GM18858 (cell line): ENCODE measurements at regions not wholly inside any gene's neighbourhood (a gene's known extent, or its start where the extent isn't known, plus 50 kb on each side); places are given as distances from the start of the nearest gene placed in this dataset.

Experiments
- ATAC-seq: cut with Tn5 transposase; IDR thresholded peaks from one replicate; pipeline ENCODE4 v1.9.1; 2021; ENCODE audit not compliant: unreplicated experiment

- ATAC-seq = no peak
Observed at GRCh38 chr2:861655-862354, 88.8 kb upstream of the SNTG2 start.

GRCh38 chr2:860259-860855, 90.3 kb upstream of the SNTG2 start:
- no peak for ATAC-seq

GRCh38 chr2:858646-859045, 92.0 kb upstream of the SNTG2 start:
- no peak for ATAC-seq

GRCh38 chr2:857937-858336, 92.7 kb upstream of the SNTG2 start:
- ATAC-seq = no peak

DNA sequence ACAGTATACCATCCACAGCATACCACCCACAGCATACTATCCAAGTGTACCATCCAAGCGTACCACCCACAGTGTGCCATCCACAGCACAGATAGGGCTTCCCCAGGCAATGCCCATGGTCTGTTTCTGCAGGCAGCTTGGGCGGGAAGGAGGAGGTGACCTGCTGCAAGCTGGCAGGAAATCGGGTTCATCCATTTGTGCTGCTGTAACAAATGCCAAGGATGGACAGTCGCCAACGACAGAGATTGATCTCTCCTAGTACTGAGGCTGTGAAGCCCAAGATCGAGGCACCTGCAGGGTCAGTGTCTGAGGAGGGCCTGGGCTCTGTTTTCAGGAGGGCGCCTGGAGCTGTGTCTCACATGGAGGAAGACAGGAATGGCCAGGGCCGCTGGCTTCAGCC, 93.6 kb upstream of the SNTG2 start:
- ATAC-seq = no peak

DNA sequence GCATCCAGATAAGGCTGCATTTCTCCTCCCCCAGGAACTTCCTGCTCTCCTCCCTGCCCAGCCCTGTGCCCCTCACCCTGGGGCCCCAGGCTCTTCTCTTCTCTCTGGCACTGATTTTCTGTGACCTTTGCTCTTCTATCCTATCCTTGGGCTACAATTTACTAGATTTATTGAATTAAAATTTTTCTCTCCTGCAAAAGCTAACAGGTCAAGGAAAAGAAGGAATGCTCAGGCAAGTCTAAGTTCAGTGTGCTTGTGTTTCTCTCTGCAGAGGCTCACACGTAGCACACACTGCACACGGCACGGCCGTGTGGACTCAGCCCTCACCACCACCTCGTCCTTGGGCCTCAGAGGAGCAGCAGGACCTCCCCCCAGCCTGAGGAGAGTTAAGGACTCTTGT, 94.2 kb upstream of the SNTG2 start:
- ATAC-seq = no peak

- no peak for ATAC-seq
Observed at GRCh38 chr2:856041-856440, 94.6 kb upstream of the SNTG2 start.

DNA sequence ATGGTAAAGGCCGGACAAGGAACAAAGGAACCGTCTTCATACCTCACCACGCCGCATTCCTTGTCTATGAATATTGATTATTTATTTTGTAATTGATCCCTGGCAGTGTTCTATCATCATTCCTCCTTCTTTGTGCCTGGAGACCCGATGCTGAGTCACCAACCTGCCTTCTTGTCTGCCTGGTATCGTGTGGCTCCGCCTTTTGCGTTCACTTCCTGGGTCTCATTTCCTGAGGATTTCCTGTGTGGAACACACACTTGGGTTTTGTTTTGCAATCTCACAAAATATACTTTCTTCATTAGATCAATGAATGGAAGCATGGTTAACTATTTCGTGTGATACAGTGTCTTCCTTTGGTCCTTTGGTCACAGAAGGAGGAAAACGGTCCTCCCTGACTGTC, 95.5 kb upstream of the SNTG2 start:
- ATAC-seq = no peak

DNA sequence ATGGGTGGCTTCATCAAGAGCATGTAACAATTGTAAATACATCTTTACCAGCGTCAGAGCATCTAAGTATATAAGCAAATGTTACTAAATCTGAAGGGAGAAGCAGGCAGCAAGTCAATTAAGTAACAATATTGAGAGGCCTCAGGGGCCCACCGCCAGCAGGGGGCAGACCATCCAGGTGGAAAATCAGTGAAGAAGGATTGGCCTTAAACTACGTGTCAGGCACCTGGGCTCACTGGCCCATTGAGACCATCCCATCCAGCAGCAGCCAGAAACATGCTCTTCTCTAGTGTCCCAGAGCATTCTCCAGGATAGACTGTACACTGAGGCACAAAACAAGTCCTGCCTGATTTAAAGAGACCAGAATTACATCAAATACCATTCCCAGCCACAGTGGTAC, 96.2 kb upstream of the SNTG2 start:
- ATAC-seq = no peak

DNA sequence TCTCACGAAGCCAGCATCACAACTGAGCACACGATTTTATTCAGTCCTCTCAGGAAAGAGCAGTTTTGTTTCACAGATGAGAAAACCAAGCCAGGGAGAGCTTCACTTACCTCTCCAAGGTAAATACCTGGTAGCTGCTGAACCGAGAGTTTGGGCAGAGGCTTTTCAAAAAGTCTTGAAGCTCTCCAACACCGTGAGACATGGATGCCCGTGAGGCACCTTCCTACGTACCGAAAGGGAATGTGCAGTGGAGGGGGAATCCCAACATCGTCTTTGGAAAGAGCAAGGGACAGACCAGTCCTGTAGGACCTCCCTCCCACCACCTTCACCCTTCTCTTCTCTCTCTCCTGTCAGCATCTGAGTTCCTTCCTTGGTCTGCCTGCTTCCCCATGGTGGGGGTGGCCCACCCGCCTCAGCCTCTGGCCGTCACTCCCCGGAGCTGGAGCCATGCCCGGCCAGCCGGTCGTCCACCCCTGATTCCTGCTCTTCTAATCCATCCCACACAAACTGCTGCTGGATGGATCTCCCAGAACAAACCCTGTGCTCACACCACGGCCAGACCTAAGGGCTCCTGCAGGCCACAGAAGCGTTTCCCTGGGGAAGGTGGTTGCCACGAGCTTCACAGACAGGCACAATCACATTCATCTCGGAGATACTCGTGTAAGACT, 97.3 kb upstream of the SNTG2 start:
- no peak for ATAC-seq

DNA sequence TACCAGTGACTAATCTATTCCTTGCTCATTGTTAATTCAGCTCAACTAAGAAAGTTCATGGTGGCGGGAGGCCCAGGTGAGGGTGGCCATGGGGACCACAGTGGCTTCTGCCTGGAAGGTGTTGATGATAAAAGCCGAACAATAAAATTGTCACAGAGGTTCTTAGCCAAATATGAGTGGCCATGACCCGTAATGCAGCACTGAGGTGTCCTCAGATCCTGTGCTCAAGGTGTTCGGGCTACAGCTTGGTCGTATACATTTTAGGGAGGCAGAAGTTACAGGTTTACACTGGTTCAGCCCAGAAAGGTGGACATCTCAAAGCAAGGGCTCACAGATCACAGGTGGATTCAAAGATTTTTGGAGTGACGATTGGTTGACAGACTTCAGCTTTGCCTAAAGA, 98.5 kb upstream of the SNTG2 start:
- no peak for ATAC-seq

- ATAC-seq = no peak
Observed at GRCh38 chr2:851680-852079, 99.0 kb upstream of the SNTG2 start.

GRCh38 chr2:851078-851477, 99.6 kb upstream of the SNTG2 start:
- ATAC-seq = no peak

DNA sequence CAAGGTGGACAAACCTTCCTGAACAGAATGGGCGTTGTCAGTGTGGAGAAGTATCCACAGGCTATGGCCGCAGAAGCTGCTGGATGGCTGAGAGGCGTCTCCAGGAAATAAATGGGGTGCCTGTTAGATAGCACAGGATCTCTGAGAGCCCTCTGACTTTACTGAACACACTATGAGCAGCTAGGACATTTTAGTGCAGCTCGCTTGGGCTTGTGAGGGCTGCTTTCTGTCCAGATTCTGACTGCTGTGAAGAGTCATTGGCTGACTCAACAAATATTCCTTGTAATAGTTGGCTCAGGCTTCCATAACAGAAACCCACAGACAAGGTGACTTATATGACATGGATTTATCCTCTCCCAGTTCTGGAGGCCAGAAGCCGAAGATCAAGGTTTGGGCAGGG, 100.2 kb upstream of the SNTG2 start:
- ATAC-seq = no peak

- no peak for ATAC-seq
Observed at GRCh38 chr2:848099-848498, 102.5 kb upstream of the SNTG2 start.

GRCh38 chr2:847669-848068, 103.0 kb upstream of the SNTG2 start:
- ATAC-seq = no peak

DNA sequence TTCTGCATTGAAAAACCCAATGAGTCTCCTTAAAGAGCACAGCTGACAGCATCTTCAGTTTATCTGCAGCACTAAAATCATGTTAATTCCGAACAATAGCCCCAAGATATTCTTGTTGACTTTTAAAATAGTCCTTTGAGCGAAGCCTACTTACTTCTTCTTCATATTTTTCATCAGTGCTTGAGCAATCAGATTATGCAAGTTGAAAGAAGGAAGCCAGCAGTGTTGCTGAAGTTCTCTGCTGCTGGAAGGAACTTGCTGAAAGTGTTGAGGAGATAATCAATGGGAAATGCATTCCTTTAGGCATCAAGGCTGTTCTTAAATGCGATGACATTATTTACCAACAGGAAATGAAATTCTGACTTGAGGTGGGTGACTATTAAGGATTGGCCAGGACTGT, 105.9 kb upstream of the SNTG2 start:
- ATAC-seq = no peak

DNA sequence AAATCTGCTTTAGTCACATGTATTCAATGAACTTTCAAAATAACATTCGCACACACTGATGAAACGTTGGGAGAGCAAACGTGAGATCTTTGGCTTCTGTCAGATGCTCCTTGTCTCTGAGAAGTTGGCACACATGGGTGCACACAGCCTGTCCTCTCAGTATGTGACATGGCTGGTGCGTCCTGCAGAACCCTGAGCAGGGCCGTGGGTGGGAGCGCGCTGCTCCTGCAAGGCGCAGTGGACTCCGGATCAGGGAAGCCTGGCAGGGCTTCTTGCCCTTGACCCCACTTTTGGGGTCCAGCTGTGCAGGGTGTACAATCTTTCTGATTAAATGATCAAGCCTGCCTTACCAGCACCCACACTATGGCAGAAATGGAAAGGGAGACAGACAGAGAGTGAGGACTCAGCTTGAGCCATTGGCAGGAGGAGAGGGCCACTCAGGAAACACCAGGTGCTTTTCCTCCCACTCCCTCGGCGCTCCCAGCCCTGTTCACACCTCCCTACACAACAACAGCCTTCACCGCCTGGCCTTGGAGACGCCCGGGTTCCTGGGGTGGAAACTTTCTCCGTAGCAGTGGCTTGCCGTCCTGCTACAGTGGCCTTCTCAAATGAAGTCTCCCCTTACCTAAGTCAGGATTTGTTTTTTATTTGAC, 108.4 kb upstream of the SNTG2 start:
- no peak for ATAC-seq

- no peak for ATAC-seq
Observed at GRCh38 chr2:841036-841435, 109.6 kb upstream of the SNTG2 start.

DNA sequence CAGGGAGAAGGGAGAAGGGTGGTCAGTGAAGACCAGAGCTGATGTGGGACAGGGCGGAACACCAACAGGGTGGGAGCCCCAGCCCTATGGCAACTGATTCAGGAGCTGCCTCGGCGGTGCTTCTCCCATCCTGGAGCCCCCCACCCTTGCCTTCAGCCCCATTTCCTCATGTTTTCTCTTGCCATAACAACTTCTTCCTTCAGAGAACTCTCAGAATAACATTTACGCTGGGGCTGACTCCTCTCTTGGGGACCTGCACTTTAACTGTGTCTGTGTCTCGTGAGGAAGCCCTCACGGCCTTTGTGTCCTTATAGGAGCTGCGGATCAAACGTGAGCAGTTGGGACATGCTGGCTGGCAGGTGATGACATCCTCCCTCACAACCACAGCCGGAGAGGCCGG, 116.4 kb upstream of the SNTG2 start:
- ATAC-seq = no peak

DNA sequence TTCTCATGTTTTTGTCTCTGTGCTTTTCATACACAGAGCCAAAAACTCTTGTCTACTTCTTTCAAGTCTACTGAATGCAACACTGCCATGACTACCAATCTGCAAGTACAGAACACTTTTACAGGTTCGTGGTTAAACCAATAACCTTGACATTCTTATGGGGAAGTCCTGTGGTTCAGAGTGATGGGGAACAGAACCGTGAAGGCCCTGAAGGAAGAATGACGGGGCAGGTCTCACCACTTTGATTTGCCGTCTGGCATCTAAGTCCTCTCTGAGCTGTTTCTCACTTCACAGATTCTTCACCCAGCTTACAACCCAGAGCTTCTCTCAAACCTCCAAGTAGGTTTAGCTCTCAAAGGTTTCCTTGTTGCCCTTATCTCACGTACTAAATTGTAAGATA, 117.5 kb upstream of the SNTG2 start:
- ATAC-seq = peak; percentile 69

DNA sequence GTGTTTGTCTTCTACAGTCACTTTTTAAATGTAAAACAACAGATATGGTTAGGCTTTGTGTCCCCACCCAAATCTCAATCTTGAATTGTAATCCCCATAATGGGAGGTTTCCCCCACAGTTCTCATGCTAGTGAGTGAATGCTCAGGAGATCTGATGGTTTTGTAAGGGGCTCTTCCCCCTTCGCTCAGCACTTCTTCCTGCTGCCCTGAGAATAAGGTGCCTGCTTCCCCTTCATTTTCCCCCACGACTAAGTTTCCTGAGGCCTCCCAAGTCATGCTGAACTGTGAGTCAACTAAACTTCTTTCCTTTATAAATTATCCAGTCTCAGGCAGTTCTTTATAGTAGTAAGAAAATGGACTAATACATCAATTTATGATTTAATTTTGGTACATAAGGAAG, 118.0 kb upstream of the SNTG2 start:
- ATAC-seq = no peak
